ENCODE measurements at regions not wholly inside any gene's neighbourhood (a gene's known extent, or its start where the extent isn't known, plus 50 kb on each side); places are given as distances from the start of the nearest gene placed in this dataset.
"Not testable (repeated sequence)": the region's sequence is repeated elsewhere in the genome, so short reads cannot be mapped to it uniquely, and the experiment has no call there.

- DNase-seq, result not testable (repeated sequence)
Measured at GRCh38 chr9:39463696-39464095, 108.2 kb downstream of the SPATA31A1 start.

GRCh38 chr9:39464122-39464777, 108.8 kb downstream of the SPATA31A1 start:
- DNase-seq, result peak; percentile 8 to 93 (median 77)

GRCh38 chr9:39474499-39474898, 119.0 kb downstream of the SPATA31A1 start:
- DNase-seq, result not testable (repeated sequence)

DNA sequence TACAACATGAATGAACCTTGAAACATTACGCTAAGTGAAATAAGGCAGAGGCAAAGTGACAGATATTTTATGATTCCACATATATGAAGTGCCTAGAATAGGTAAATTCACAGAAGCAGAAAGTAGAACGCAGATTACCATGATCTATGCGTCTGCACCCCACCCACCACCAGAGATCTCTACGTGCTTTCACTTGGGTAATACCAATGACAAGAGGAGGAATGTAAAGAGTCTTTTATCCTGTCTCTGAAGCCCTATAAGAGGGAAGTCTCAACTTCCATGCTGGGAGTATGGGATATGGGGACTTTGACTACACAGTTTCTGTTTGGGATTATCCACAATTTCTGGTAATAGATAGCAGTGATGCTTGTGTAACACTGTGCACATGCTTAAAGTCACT, 127.6 kb downstream of the SPATA31A1 start:
- DNase-seq, result not testable (repeated sequence)

DNA sequence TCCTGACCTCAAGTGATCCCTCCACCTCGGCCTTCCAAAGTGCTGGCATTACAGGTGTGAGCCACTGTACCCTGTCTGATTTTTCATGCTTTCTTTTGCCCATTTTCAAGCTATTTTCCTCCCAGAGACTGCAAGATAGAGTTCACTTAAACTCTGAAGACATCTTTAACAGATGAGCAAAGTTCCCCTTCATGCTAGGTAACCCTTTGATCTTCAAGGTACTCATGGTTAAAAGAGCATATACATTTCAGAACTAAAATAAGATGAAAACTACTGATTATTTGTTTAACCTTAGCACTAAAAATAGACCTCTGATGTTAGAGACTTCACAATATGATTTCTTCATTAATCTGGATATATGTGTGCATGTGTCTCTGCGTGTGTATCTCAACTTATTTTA, 128.4 kb downstream of the SPATA31A1 start:
- not testable (repeated sequence) for DNase-seq

DNA sequence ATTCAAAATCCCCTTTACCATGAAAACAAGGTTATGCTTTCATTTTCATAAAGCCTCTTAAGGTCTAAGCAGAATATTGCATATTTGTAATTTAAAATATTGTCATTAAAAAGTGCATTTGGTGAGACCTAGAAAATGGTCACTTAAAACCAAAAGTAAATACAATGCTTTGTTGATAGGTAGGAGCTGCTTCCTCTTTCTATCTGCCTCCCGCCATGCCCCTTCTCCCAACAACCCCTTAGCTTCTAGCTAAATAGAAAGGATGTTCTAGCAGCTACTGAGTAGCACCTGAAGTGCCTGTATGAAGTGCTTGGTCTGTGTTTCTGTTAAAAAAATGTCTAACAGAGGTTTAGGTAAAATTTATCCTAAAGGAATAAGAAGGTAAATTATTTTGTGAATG, 128.8 kb downstream of the SPATA31A1 start:
- DNase-seq, result not testable (repeated sequence)

GRCh38 chr9:39487477-39487876, 132.0 kb downstream of the SPATA31A1 start:
- not testable (repeated sequence) for DNase-seq

DNA sequence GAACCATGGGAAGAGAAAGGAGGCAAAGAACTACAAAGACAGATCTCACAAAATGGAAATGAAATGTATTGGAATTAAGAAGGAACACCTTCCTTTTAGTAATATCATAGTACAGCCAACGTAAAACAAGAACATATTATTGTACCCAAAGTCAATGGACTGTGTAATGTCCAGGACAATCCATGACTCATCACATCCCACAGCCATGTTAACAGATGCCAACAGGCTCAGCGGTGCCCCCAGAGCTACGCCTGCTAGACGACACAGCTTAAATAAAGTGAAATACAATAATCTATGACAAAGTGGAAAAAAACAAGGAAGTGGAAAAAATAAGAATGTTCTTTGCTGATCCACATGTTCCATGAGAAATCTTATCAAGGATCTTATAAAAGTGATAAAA, 140.8 kb downstream of the SPATA31A1 start:
- DNase-seq, result not testable (repeated sequence)

DNA sequence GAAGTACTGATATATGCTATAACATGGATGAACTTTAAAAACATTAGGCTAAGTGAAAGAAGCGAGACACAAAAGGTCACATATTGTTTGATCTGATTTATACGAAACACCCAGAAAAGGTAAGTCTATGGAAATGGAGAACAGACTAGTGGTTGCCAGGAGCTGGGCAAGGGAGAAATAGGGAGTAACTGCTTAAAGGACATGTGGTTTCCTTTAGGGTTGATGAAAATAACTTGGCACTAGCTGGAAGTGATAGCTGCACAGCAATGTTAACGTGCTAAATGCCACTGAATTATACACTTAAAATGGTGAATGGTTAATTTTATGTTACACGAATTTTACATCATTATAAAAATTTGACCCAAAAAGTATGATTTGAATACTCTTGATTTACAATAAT, 147.7 kb downstream of the SPATA31A1 start:
- DNase-seq, result not testable (repeated sequence)

GRCh38 chr9:39527387-39528029, 172.0 kb downstream of the SPATA31A1 start:
- not testable (repeated sequence) for DNase-seq

- not testable (repeated sequence) for DNase-seq
Measured at GRCh38 chr9:39532597-39532996, 177.1 kb downstream of the SPATA31A1 start.

DNA sequence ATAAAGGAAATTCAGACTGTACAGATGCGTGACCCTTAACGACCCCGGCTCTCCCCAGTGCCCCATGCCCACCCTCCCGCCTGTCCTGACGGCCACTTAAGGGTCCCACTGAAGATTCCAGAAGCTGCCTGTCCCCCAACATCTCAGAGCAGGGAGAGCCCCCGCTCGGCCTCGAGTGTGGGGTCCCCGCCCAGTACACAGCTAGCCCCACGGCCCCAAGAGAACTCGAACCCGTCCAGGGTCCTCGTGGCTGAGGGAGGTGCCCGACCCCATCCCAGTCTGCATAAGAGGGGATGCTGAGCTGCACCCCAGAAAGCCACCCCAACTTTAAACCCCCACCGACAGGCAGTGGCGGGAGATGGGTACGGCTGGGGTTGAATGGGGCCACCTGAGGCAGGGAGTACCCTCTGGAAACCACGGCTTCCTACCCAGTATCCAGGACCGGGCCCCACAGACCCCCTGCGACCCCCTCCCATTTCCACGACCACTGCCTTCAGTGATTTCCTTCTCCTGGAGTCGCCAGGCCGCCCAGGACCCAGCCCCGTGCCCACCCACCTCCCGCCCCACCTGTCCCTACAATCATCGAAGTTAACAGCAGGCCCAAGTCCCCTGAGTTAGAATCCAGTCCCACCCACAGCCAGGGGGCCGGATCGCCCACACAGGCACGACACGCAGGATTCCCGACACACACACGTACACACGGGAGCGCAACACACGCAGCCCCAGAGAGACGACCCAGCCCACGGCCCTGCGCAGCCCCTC, 177.7 kb downstream of the SPATA31A1 start:
- DNase-seq, result not testable (repeated sequence)

GRCh38 chr9:39533763-39534548, 178.5 kb downstream of the SPATA31A1 start:
- not testable (repeated sequence) for DNase-seq

- not testable (repeated sequence) for DNase-seq
Measured at GRCh38 chr9:39534897-39535296, 179.4 kb downstream of the SPATA31A1 start.

DNA sequence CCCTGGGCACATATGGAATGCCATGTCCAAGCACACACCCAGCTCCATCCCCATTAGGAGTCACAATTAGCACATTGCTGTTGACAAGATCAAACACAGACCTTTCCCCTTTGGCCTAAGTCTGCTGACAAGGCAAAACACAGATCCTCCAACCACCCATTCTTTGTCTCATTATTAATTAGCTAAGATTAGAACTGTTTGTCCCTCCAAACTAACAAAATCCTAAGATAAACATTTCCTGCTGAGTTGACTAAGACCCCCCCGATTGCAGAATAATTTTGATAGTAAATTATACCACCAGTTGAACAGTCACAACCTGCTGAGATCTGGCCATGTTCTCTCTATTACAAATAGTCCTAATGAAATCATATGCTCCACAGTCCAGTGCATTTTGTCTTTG, 186.7 kb downstream of the SPATA31A1 start:
- DNase-seq, result not testable (repeated sequence)

DNA sequence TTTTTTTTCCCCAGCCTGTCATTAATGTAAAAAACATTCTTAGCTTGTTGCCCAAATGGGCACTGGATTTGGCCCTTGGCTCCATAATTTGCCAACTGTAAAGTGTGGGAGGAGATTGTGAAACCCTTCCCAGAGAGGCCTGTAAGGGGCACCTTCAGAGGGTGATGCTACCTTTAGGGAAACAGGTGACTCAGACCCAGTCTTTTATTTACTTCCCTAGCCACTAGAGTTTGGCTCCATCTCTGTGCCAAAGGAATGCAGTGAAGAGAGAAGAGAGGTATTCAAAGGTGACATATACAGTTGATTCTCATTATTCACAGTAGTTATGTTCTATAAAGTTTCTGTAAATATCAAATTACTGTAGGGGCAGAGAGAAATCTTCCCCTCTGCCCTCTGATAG, 189.6 kb downstream of the SPATA31A1 start:
- not testable (repeated sequence) for DNase-seq

DNA sequence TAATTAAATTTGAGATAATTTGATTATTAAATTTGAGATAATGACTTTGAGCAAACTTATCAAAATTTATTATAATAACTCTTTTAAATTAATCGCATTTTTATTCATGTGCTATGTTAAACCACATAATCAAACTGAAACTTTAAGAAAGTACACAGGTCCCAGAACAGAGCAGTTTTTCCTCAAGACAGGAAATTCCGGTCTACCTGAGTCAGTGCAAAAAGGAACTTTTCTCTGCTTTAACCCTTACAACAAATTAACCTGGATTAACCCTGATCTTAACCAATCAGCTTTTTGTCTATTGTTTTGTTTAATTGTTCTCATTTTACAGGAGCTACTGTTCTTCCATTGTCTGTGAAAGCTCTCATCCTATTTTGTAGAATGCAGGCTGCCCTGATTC, 195.1 kb downstream of the SPATA31A1 start:
- DNase-seq, result not testable (repeated sequence)

DNA sequence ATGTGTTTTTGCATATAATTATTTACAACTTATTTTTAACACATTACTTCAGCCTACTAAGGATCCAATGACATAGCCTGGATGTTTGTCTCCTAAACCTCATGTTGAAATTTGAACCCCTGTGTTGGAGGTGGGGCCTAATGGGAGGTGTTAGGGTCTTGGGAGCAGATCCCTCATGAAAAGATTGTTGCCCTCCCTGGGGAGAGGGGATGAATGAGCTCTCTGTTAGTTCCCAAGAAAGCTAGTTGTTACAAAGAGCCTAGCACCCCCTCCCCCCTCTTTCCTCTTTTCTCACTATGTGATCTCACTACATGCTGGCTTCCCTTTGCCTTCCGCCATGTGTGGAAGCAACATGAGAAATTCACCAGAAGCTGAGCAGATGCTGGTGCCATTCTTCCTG, 196.1 kb downstream of the SPATA31A1 start:
- DNase-seq, result not testable (repeated sequence)

DNA sequence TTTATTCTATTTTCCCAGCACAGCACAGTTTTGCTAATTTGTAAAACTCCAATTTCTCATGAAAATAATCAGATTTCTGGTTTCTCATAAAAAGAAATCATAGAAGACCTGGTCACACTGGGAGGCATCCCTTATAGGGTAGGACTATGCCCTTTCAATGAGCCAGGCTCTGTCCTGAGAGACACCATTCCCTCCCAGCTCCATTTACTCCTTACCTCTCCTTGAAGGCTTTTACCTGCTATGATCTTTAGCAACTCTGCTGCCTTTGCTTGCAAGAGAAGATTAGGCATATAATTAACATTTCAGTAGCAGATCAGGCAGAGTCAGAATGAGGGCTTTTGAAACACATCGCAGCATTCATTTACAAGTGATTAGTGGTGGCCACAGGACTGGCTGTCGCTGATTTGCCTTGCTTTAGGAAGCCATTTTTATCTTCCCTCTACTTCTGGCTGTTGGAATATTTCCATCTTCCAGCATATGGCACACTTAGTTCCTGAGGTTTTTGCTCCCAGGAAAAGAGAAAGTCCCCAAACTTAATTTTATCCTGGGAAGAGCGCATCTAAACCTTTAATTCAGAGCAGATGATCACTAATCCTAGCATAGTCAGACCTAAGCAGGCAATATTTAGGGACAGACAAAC, 196.9 kb downstream of the SPATA31A1 start:
- not testable (repeated sequence) for DNase-seq

DNA sequence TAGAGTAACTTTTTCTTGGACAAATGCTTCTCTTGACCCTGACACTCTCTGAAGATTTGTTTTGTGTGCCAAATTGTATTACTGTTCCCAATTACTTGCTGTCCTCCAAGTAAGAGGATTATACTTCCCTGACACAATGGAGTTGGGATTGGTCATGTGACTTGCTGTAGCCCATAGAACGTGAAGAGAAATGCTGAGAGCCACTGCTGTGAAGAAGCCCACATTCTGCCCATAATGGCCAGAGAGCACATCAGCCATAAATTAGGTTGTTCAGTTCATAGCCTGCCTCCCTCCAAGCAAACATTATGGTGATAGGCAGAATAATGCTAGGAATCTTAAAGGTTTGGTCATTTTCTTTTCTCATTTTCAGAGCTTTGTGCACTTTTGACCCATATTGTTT, 198.9 kb downstream of the SPATA31A1 start:
- DNase-seq, result not testable (repeated sequence)

DNA sequence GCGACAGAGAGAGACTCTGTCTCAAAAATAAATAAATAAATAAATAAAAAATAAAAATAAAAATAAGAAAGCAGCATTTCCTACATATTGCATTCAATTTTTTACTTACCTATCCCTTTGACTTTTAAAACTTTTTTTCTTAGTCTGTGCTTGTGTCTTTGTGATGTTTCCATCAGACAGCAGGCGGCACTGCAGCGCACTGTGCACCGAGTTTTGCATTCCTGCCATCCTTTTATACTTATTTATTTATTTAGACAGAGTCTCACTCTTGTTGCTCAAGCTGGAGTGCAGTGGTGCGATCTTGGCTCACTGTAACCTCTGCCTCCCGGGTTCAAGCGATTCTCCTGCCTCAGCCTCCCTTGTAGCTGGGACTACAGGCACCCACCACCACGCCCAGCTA, 203.9 kb downstream of the SPATA31A1 start:
- DNase-seq, result peak in 12 of 51 donors; percentile 11 to 62 (median 38)

Data from hypothalamus (tissue), 51 donors.